IMR-90 (cell line): ENCODE measurements at regions not wholly inside any gene's neighbourhood (a gene's known extent, or its start where the extent isn't known, plus 50 kb on each side); places are given as distances from the start of the nearest gene placed in this dataset.

ENCODE experiments used
- ATAC-seq: fragments of 200-7000 bp; cut with Tn5 transposase; 2 replicates; pipeline ENCODE4 v1.9.1; 2020; ENCODE audit warnings: low read depth, mild to moderate bottlenecking, moderate library complexity
- BruUV-seq: library from RNA; stranded (reverse); fragments of 400-500 nt; replicated peaks from 2 replicates; lab custom pipeline; 2021; lab: Mats Ljungman, UMichigan
- CTCF ChIA-PET: fragments of 300-600 bp; formaldehyde crosslinking; extraction: SDS; loops from one replicate; lab custom pipeline; 2021; ENCODE audit warnings: antibody characterized with exemption; lab: Yijun Ruan, JAX
- POLR2A ChIA-PET: fragments of 300-600 bp; sonication (Branson Sonifier 250); formaldehyde crosslinking; loops from one replicate; lab custom pipeline; 2022; ENCODE audit warnings: antibody characterized with exemption; ENCODE audit not compliant: unreplicated experiment; lab: Charles Lee
- DNase-seq: peaks from one replicate; pipeline ENCODE4 v3.0.0; 2013
- H2AFZ ChIP-seq: replicated peaks from 2 replicates; pipeline ENCODE3; 2013; ENCODE audit warnings: low read length, mild to moderate bottlenecking; ENCODE audit not compliant: poor library complexity
- H2AK5ac ChIP-seq: 2 replicates; pipeline ENCODE4 v1.6.1; 2013; ENCODE audit warnings: low read depth, low read length, inconsistent platforms
- H2AK9ac ChIP-seq: replicated peaks from 2 replicates; pipeline ENCODE3; 2013; ENCODE audit warnings: mild to moderate bottlenecking, low read depth, low read length, moderate library complexity; ENCODE audit not compliant: poor library complexity
- H2BK120ac ChIP-seq: 2 replicates; pipeline ENCODE4 v1.6.1; 2013; ENCODE audit warnings: low read depth, low read length, inconsistent platforms
- H2BK15ac ChIP-seq: 3 replicates; pipeline ENCODE4 v1.6.1; 2013; ENCODE audit warnings: low read depth, low read length, inconsistent platforms
- H2BK20ac ChIP-seq: 2 replicates; pipeline ENCODE4 v1.6.1; 2013; ENCODE audit warnings: low read depth, mild to moderate bottlenecking, inconsistent platforms, low read length, moderate library complexity
- H2BK5ac ChIP-seq: 2 replicates; pipeline ENCODE4 v1.6.1; 2013; ENCODE audit warnings: mild to moderate bottlenecking, low read depth, low read length, inconsistent platforms; ENCODE audit not compliant: poor library complexity, severe bottlenecking
- H3K14ac ChIP-seq: replicated peaks from 2 replicates; pipeline ENCODE4 v1.6.1; 2013; ENCODE audit warnings: low read depth, low read length, inconsistent platforms
- H3K18ac ChIP-seq: 2 replicates; pipeline ENCODE4 v1.6.1; 2013; ENCODE audit warnings: low read depth, low read length, control low read depth
- H3K23ac ChIP-seq: 2 replicates; pipeline ENCODE4 v1.6.1; 2013; ENCODE audit warnings: low read depth, low read length, inconsistent platforms
- H3K27ac ChIP-seq: 2 replicates; pipeline ENCODE4 v1.5.1; 2013; ENCODE audit warnings: mild to moderate bottlenecking, control low read depth, low read length; ENCODE audit not compliant: insufficient read depth
- H3K27me3 ChIP-seq: 2 replicates; pipeline ENCODE4 v1.6.1; 2013; ENCODE audit warnings: low read length; ENCODE audit not compliant: control insufficient read depth, insufficient read depth
- H3K36me3 ChIP-seq: 2 replicates; pipeline ENCODE4 v1.6.1; 2013; ENCODE audit warnings: low read length, mixed read lengths; ENCODE audit not compliant: control insufficient read depth, insufficient read depth
- H3K4ac ChIP-seq: 2 replicates; pipeline ENCODE4 v1.6.1; 2013; ENCODE audit warnings: low read depth, low read length, inconsistent platforms
- H3K4me1 ChIP-seq: 2 replicates; pipeline ENCODE4 v1.6.1; 2013; ENCODE audit warnings: low read length, mixed read lengths; ENCODE audit not compliant: control insufficient read depth, insufficient read depth
- H3K4me2 ChIP-seq: 2 replicates; pipeline ENCODE4 v1.6.1; 2013; ENCODE audit warnings: low read depth, mild to moderate bottlenecking, control low read depth, low read length, moderate library complexity
- H3K4me3 ChIP-seq: 2 replicates; pipeline ENCODE4 v1.5.1; 2013; ENCODE audit warnings: low read depth, mild to moderate bottlenecking, control low read depth, low read length, moderate library complexity; ENCODE audit not compliant: insufficient read depth
- H3K56ac ChIP-seq: 2 replicates; pipeline ENCODE4 v1.6.1; 2013; ENCODE audit warnings: low read length, inconsistent platforms; ENCODE audit not compliant: insufficient read depth; ENCODE audit errors: extremely low read depth
- H3K79me1 ChIP-seq, 2 experiments: 2 replicates each; pipeline ENCODE4 v1.6.1; 2013; ENCODE audit warnings: low read length in 2 of 2, inconsistent platforms in 1 of 2, low read depth in 1 of 2
- H3K9ac ChIP-seq: 2 replicates; pipeline ENCODE4 v1.6.1; 2013; ENCODE audit warnings: low read depth, low read length, control low read depth
- H3K9me1 ChIP-seq: 2 replicates; pipeline ENCODE4 v1.6.1; 2013; ENCODE audit warnings: low read length, inconsistent platforms; ENCODE audit not compliant: insufficient read depth
- H3K9me3 ChIP-seq: 2 replicates; pipeline ENCODE4 v1.6.1; 2013; ENCODE audit warnings: low read length; ENCODE audit not compliant: control insufficient read depth, insufficient read depth
- H4K20me1 ChIP-seq: 2 replicates; pipeline ENCODE4 v1.6.1; 2013; ENCODE audit warnings: low read length, inconsistent platforms; ENCODE audit not compliant: insufficient read depth
- H4K5ac ChIP-seq: 2 replicates; pipeline ENCODE4 v1.6.1; 2013; ENCODE audit warnings: mild to moderate bottlenecking, low read depth, low read length, control low read depth
- H4K8ac ChIP-seq, 2 experiments: 2 replicates each; pipeline ENCODE4 v1.6.1; 2013; ENCODE audit warnings: low read depth in 2 of 2, low read length in 2 of 2, control low read depth in 1 of 2, inconsistent platforms in 1 of 2
- H4K91ac ChIP-seq: 2 replicates; pipeline ENCODE4 v1.6.1; 2013; ENCODE audit warnings: low read depth, low read length, inconsistent platforms; ENCODE audit not compliant: insufficient read depth
- CHD1 ChIP-seq: IDR thresholded peaks from 2 replicates; pipeline ENCODE4 v1.6.1; 2012; ENCODE audit warnings: low read depth, low read length, improper control_type of control experiment
- FOS ChIP-seq: fragments of 150-350 bp; IDR thresholded peaks from 2 replicates; pipeline ENCODE4 v1.6.1; 2016; ENCODE audit warnings: low read depth, low read length
- MAFK ChIP-seq: IDR thresholded peaks from 2 replicates; pipeline ENCODE4 v1.6.1; 2012; ENCODE audit warnings: low read depth, low read length, improper control_type of control experiment
- MXI1 ChIP-seq: IDR thresholded peaks from 2 replicates; pipeline ENCODE4 v1.6.1; 2012; ENCODE audit warnings: low read depth, mild to moderate bottlenecking, low read length, moderate library complexity, borderline replicate concordance
- NFE2L2 ChIP-seq: fragments of 150-350 bp; IDR thresholded peaks from 2 replicates; pipeline ENCODE4 v1.6.1; 2016; ENCODE audit warnings: low read depth, mild to moderate bottlenecking, low read length
- RAD21 ChIP-seq: IDR thresholded peaks from 2 replicates; pipeline ENCODE4 v1.6.1; 2012; ENCODE audit warnings: low read length, improper control_type of control experiment
- RCOR1 ChIP-seq: IDR thresholded peaks from 2 replicates; pipeline ENCODE4 v1.6.1; 2012; ENCODE audit warnings: mild to moderate bottlenecking, low read length, improper control_type of control experiment; ENCODE audit not compliant: insufficient replicate concordance
- RFX5 ChIP-seq: IDR thresholded peaks from 2 replicates; pipeline ENCODE4 v1.8.0; 2012; ENCODE audit warnings: low read depth, mild to moderate bottlenecking, low read length, moderate library complexity
- dilution Hi-C: fragments of 300-500 bp; cut with HindIII; formaldehyde crosslinking; loops from one replicate; pipeline ENCODE4 v1.14.3; 2018; ENCODE audit warnings: low sequenced_read_pairs; ENCODE audit not compliant: unreplicated experiment
- in situ Hi-C: fragments of 300-500 bp; cut with MboI; formaldehyde crosslinking; loops from 3 replicates; pipeline ENCODE4 v1.14.3; 2019; ENCODE audit warnings: low sequenced_read_pairs, inconsistent platforms, mixed read lengths
- intact Hi-C: fragments of 100-400 bp; cut with micrococcal nuclease; formaldehyde crosslinking; loops from 2 replicates; pipeline ENCODE4 v1.10.0; 2022

GRCh38 chr7:88692493-88692892 is 67.0 kb upstream of the ZNF804B start:
- Histone ChIP-seq H3K27me3 (no peaks in the 10 kb centered on the region), H3K4me2 (no peak overlapping the region), H3K36me3 (no peaks in the 10 kb centered on the region), H3K9ac (no peak overlapping the region), H3K4me3 (no peak overlapping the region), H4K5ac (no peak overlapping the region), H3K14ac (no peak overlapping the region), H3K9me3 (no peaks in the 10 kb centered on the region), H2BK20ac (no peak overlapping the region), H3K56ac (no peak overlapping the region), H4K20me1 (no peaks in the 10 kb centered on the region), H4K8ac (no peak overlapping the region), H3K9me1 (no peaks in the 10 kb centered on the region), H3K4me1 (no peaks in the 10 kb centered on the region), H3K4ac (no peak overlapping the region), H3K27ac (no peak overlapping the region), H2BK120ac (no peak overlapping the region), H2AFZ (no peak overlapping the region), H3K23ac (no peak overlapping the region), H4K91ac (no peak overlapping the region), H3K79me1 (no peaks in the 10 kb centered on the region), H2BK15ac (no peak overlapping the region), H3K18ac (no peak overlapping the region), H2AK9ac (no peak overlapping the region), H2BK5ac (no peak overlapping the region), H2AK5ac (no peak overlapping the region)
- in situ Hi-C loops: no loop called here
- ChIA-PET POLR2A (no interaction called here), CTCF (no interaction called here)
- DNase-seq: no peak
- BruUV-seq: no TSS peak
- no peak for ATAC-seq
- intact Hi-C loops: no loop called here
- dilution Hi-C loops: no loop called here
- TF ChIP-seq FOS: no peak
- no peak for TF ChIP-seq NFE2L2
- TF ChIP-seq RFX5: no peak
- no peak for TF ChIP-seq CHD1
- no peak for TF ChIP-seq RCOR1
- no peak for TF ChIP-seq MXI1
- TF ChIP-seq RAD21: no peak
- TF ChIP-seq MAFK: no peak
